ENCODE measurements at regions not wholly inside any gene's neighbourhood (a gene's known extent, or its start where the extent isn't known, plus 50 kb on each side); places are given as distances from the start of the nearest gene placed in this dataset.

DNA sequence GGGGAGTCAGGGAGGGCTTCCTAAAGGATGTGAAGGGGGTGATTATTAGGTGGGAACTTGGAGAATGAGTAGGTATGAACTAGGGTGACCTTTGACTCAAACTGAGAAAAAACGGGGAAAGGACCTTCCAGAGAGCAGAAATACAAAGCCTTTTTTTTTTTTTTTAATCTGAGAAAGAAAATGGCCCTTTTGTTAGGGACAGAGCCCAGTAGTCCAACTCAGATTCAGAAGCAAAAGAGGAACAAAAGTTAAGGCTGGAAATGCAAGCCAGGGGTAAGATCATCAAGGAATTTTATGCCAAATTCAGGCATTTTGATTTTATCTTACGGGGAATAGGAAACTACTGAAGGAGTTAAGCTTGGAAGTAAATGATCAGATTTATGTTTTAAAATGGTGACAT is 96.0 kb upstream of the SMYD2 start:
- no peak for TF ChIP-seq POLR2A (IDR thresholded peaks at IDR 0.05)
- TF ChIP-seq, protein P1, sequence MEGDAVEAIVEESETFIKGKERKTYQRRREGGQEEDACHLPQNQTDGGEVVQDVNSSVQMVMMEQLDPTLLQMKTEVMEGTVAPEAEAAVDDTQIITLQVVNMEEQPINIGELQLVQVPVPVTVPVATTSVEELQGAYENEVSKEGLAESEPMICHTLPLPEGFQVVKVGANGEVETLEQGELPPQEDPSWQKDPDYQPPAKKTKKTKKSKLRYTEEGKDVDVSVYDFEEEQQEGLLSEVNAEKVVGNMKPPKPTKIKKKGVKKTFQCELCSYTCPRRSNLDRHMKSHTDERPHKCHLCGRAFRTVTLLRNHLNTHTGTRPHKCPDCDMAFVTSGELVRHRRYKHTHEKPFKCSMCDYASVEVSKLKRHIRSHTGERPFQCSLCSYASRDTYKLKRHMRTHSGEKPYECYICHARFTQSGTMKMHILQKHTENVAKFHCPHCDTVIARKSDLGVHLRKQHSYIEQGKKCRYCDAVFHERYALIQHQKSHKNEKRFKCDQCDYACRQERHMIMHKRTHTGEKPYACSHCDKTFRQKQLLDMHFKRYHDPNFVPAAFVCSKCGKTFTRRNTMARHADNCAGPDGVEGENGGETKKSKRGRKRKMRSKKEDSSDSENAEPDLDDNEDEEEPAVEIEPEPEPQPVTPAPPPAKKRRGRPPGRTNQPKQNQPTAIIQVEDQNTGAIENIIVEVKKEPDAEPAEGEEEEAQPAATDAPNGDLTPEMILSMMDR (IDR thresholded peaks at IDR 0.05), result no peak

Data from body of pancreas (tissue), 4 donors.